ENCODE measurements at regions not wholly inside any gene's neighbourhood (a gene's known extent, or its start where the extent isn't known, plus 50 kb on each side); places are given as distances from the start of the nearest gene placed in this dataset.

- TF ChIP-seq PATZ1 (CRISPR knock-in tag; IDR thresholded peaks at IDR 0.05) = no peak
- no peak for TF ChIP-seq NFIB (CRISPR knock-in tag; IDR thresholded peaks at IDR 0.05; ENCODE audit: borderline replicate concordance)
- TF ChIP-seq ZNF788 (CRISPR knock-in tag; IDR thresholded peaks at IDR 0.05; ENCODE audit: borderline replicate concordance) = no peak
- no peak for TF ChIP-seq RBFOX2 (IDR thresholded peaks at IDR 0.05; ENCODE audit: low read depth, low read length)
- TF ChIP-seq YEATS2 (CRISPR knock-in tag; IDR thresholded peaks at IDR 0.05; ENCODE audit: borderline replicate concordance) = no peak
- TF ChIP-seq MAFG (CRISPR knock-in tag; IDR thresholded peaks at IDR 0.05) = no peak
- no peak for TF ChIP-seq ZNF354B (CRISPR knock-in tag; IDR thresholded peaks at IDR 0.05)
- no peak for TF ChIP-seq ZNF281 (CRISPR knock-in tag; IDR thresholded peaks at IDR 0.05; ENCODE audit: borderline replicate concordance)
- TF ChIP-seq KLF12 (CRISPR knock-in tag; IDR thresholded peaks at IDR 0.05; ENCODE audit: borderline replicate concordance) = no peak
Observed at GRCh38 chr4:75102787-75103085, 169.8 kb downstream of the PARM1 start (continued).
